Frontal cortex (tissue), 4 donors: ENCODE measurements at regions not wholly inside any gene's neighbourhood (a gene's known extent, or its start where the extent isn't known, plus 50 kb on each side); places are given as distances from the start of the nearest gene placed in this dataset. TPM values are rescaled to one million over a fixed set of nuclear protein-coding genes. Genes with fewer than 3 reads are reported as not detected.
A peak's percentile ranks its signal among the peaks of the same experiment; 100 is the strongest.

Experiments used
- DNase-seq, 2 donors: peaks; one replicate each; pipeline ENCODE4 v3.0.0; 2012; ENCODE audit warnings: low spot score in 2 of 2
- FAIRE-seq: peaks from 2 replicates; lab custom pipeline; 2012; peaks lifted over from hg19 to GRCh38; lab: Jason Lieb, UNC
- small RNA-seq: library from RNA; depleted of rRNA; stranded (forward); fragments of <200 nt; gene quantifications from one replicate; pipeline ENCODE3, GENCODE V24; 2014
- donor health status: control.
- donor health status: control.
- donor health status: control.

GRCh38 chr12:59023861-59024424 is 103.6 kb upstream of the LRIG3 start:
- FAIRE-seq (no peak), DNase-seq (peak in 1 of 2 donors; percentile 3)

GRCh38 chr12:59020073-59020946 is 100.0 kb upstream of the LRIG3 start:
- FAIRE-seq (no peak), DNase-seq (no peak)

GRCh38 chr12:59014885-59015284 is 94.6 kb upstream of the LRIG3 start:
- no peak for DNase-seq
- FAIRE-seq: no peak

- DNase-seq (no peak), FAIRE-seq (no peak)
Measured at GRCh38 chr12:59010941-59011340, 90.6 kb upstream of the LRIG3 start.

- FAIRE-seq (no peak), DNase-seq (no peak)
Measured at GRCh38 chr12:59010118-59010517, 89.8 kb upstream of the LRIG3 start.

GRCh38 chr12:59007620-59008019 is 87.3 kb upstream of the LRIG3 start:
- no peak for FAIRE-seq
- no peak for DNase-seq

GRCh38 chr12:59005193-59005955 is 85.1 kb upstream of the LRIG3 start:
- FAIRE-seq: no peak
- DNase-seq: no peak

- no peak for DNase-seq
- no peak for FAIRE-seq
Measured at GRCh38 chr12:59004456-59004855, 84.2 kb upstream of the LRIG3 start.

GRCh38 chr12:58995666-58996363 is 75.5 kb upstream of the LRIG3 start:
- DNase-seq: no peak
- FAIRE-seq: no peak

GRCh38 chr12:58988643-58989344 is 68.5 kb upstream of the LRIG3 start:
- DNase-seq (no peak), FAIRE-seq (no peak)

GRCh38 chr12:58981961-58982360 is 61.7 kb upstream of the LRIG3 start:
- DNase-seq (no peak), FAIRE-seq (no peak)

GRCh38 chr12:58980768-58981167 is 60.5 kb upstream of the LRIG3 start:
- FAIRE-seq (no peak), DNase-seq (no peak)

GRCh38 chr12:58978717-58979116 is 58.4 kb upstream of the LRIG3 start:
- FAIRE-seq (no peak), DNase-seq (no peak)

- FAIRE-seq (no peak), DNase-seq (no peak)
Measured at GRCh38 chr12:58977476-58977875, 57.2 kb upstream of the LRIG3 start.

GRCh38 chr12:58976146-58976545 is 55.8 kb upstream of the LRIG3 start:
- FAIRE-seq (no peak), DNase-seq (no peak)

Small RNA genes in the stretch of these regions (small RNA-seq; reads per million reads assigned to genes)
- gene RNU6-279P: not detected
- gene RNU6-871P: not detected
